Lower leg skin (tissue), 4 donors: ENCODE measurements at regions not wholly inside any gene's neighbourhood (a gene's known extent, or its start where the extent isn't known, plus 50 kb on each side); places are given as distances from the start of the nearest gene placed in this dataset.
"Not testable (repeated sequence)": the region's sequence is repeated elsewhere in the genome, so short reads cannot be mapped to it uniquely, and the experiment has no call there.

Experiments used
- DNase-seq, 2 donors: peaks; one replicate each; pipeline ENCODE4 v3.0.0-alpha.2; 2019; ENCODE audit warnings: low spot score in 2 of 2
- H3K4me3 ChIP-seq: fragments of 200-600 bp; sonication (generic); 2 replicates; pipeline ENCODE4 v1.5.1; 2017; ENCODE audit warnings: mild to moderate bottlenecking, low read depth; ENCODE audit not compliant: poor library complexity, severe bottlenecking
- CTCF ChIP-seq, 3 donors: fragments of 450-650 bp; IDR thresholded peaks; one replicate each; pipeline ENCODE4 v1.5.1; 2016; ENCODE audit warnings: antibody characterized with exemption in 3 of 3, mild to moderate bottlenecking in 3 of 3, moderate library complexity in 2 of 3
- POLR2A ChIP-seq, 2 donors: fragments of 450-650 bp; IDR thresholded peaks; one replicate each; pipeline ENCODE4 v1.6.1; 2016 to 2017; ENCODE audit warnings: antibody characterized with exemption in 2 of 2, mild to moderate bottlenecking in 1 of 2, moderate library complexity in 1 of 2
- WGBS, 2 donors: methylation state at CpG; one replicate each; pipeline ENCODE4 v1.1.5; 2018; 5-methylcytosine and 5-hydroxymethylcytosine counted together
- intact Hi-C: fragments of 100-400 bp; cut with DNase I; formaldehyde crosslinking; loops from one replicate; pipeline ENCODE4 v1.15.0; 2023; ENCODE audit warnings: low total_unique reads

GRCh38 chr5:12174734-12175133, 270.5 kb upstream of the CTNND2 start:
- H3K4me3 ChIP-seq, result no peak overlapping the region
- DNase-seq, result no peak
- WGBS, 2 donors, result 59 to 67% methylated on average over 2 of the region's 2 CpGs
- TF ChIP-seq CTCF (IDR thresholded peaks at IDR 0.05), result no peak
- no peak for TF ChIP-seq POLR2A (IDR thresholded peaks at IDR 0.05)
- intact Hi-C loops, result no loop called here

- intact Hi-C loops, result no loop called here
- TF ChIP-seq POLR2A (IDR thresholded peaks at IDR 0.05), result no peak
- WGBS, 2 donors, result 67 to 79% methylated on average over 1 of the region's 1 CpG
Observed at GRCh38 chr5:12169536-12169935, 265.3 kb upstream of the CTNND2 start.

GRCh38 chr5:12162863-12163262, 258.6 kb upstream of the CTNND2 start:
- TF ChIP-seq CTCF (IDR thresholded peaks at IDR 0.05) (no peak), POLR2A (IDR thresholded peaks at IDR 0.05) (no peak)
- 74 to 77% methylated on average over 2 of the region's 2 CpGs for WGBS, 2 donors
- no peak for DNase-seq
- intact Hi-C loops, result no loop called here
- H3K4me3 ChIP-seq, result no peak overlapping the region

More at GRCh38 chr5:12169536-12169935, 265.3 kb upstream of the CTNND2 start:
- no peak overlapping the region for H3K4me3 ChIP-seq
- no peak for DNase-seq

- intact Hi-C loops, result no loop called here
- TF ChIP-seq CTCF (IDR thresholded peaks at IDR 0.05) (no peak), POLR2A (IDR thresholded peaks at IDR 0.05) (no peak)
- DNase-seq, result no peak
- no peak overlapping the region for H3K4me3 ChIP-seq
Observed at GRCh38 chr5:12147513-12147912, 243.3 kb upstream of the CTNND2 start.

- WGBS, 2 donors, result 82 to 85% methylated on average over 2 of the region's 2 CpGs
- TF ChIP-seq CTCF (IDR thresholded peaks at IDR 0.05) (no peak), POLR2A (IDR thresholded peaks at IDR 0.05) (no peak)
- intact Hi-C loops, result no loop called here
- H3K4me3 ChIP-seq, result no peak overlapping the region
- DNase-seq, result no peak
Observed at GRCh38 chr5:12141496-12141895, 237.2 kb upstream of the CTNND2 start.

- 69 to 91% methylated on average over 1 of the region's 1 CpG for WGBS, 2 donors
- intact Hi-C loops, result no loop called here
- TF ChIP-seq CTCF (IDR thresholded peaks at IDR 0.05) (no peak), POLR2A (IDR thresholded peaks at IDR 0.05) (no peak)
- no peak for DNase-seq
- H3K4me3 ChIP-seq, result no peak overlapping the region
Observed at GRCh38 chr5:12133520-12133919, 229.3 kb upstream of the CTNND2 start.

GRCh38 chr5:12131020-12131419, 226.8 kb upstream of the CTNND2 start:
- intact Hi-C loops, DNase-seq, H3K4me3 ChIP-seq: not testable (repeated sequence)
- 89 to 90% methylated on average over 2 of the region's 2 CpGs for WGBS, 2 donors
